Ishikawa (cell line): ENCODE measurements at regions not wholly inside any gene's neighbourhood (a gene's known extent, or its start where the extent isn't known, plus 50 kb on each side); places are given as distances from the start of the nearest gene placed in this dataset.

ENCODE experiments used
- CEBPB ChIP-seq: IDR thresholded peaks from 2 replicates; pipeline ENCODE4 v1.6.1; 2012
- CREB1 ChIP-seq: IDR thresholded peaks from 2 replicates; pipeline ENCODE4 v1.6.1; 2012; ENCODE audit warnings: low read depth
- EP300 ChIP-seq: IDR thresholded peaks from 2 replicates; pipeline ENCODE4 v1.6.1; 2012; ENCODE audit warnings: borderline replicate concordance
- MAX ChIP-seq: IDR thresholded peaks from 2 replicates; pipeline ENCODE4 v1.6.1; 2012
- NFIC ChIP-seq: IDR thresholded peaks from 2 replicates; pipeline ENCODE4 v1.6.1; 2012
- RAD21 ChIP-seq: IDR thresholded peaks from 2 replicates; pipeline ENCODE4 v1.6.1; 2012; ENCODE audit warnings: low read depth
- REST ChIP-seq: IDR thresholded peaks from 2 replicates; pipeline ENCODE4 v1.6.1; 2012; ENCODE audit warnings: low read depth, mild to moderate bottlenecking
- TAF1 ChIP-seq: IDR thresholded peaks from 2 replicates; pipeline ENCODE4 v1.6.1; 2012; ENCODE audit warnings: low read depth, mild to moderate bottlenecking
- TEAD4 ChIP-seq: IDR thresholded peaks from 2 replicates; pipeline ENCODE4 v1.6.1; 2012
- USF1 ChIP-seq: IDR thresholded peaks from 2 replicates; pipeline ENCODE4 v1.6.1; 2012
- YY1 ChIP-seq: IDR thresholded peaks from 2 replicates; pipeline ENCODE4 v1.6.1; 2012; ENCODE audit warnings: low read depth

- no peak for TF ChIP-seq REST
- TF ChIP-seq RAD21 = no peak
- TF ChIP-seq TEAD4 = no peak
- no peak for TF ChIP-seq MAX
- no peak for TF ChIP-seq EP300
- no peak for TF ChIP-seq TAF1
- TF ChIP-seq YY1 = no peak
- no peak for TF ChIP-seq CEBPB
- no peak for TF ChIP-seq CREB1
- TF ChIP-seq NFIC = no peak
- TF ChIP-seq USF1 = no peak
Measured at GRCh38 chr21:38753114-38753513, 52.6 kb upstream of the ETS2 start.
